GM12873 (cell line): ENCODE measurements at regions not wholly inside any gene's neighbourhood (a gene's known extent, or its start where the extent isn't known, plus 50 kb on each side); places are given as distances from the start of the nearest gene placed in this dataset.

Experiments
- CTCF ChIP-seq: IDR thresholded peaks from 2 replicates; pipeline ENCODE4 v1.5.1; 2012; ENCODE audit warnings: low read depth, mild to moderate bottlenecking, moderate library complexity, low read length, control low read depth; ENCODE audit not compliant: insufficient read depth; ENCODE audit errors: missing control alignments

- TF ChIP-seq CTCF, result no peak
These were observed 120.5 kb upstream of the FAT1 start for GRCh38 chr4:186844059-186844681.

- TF ChIP-seq CTCF, result no peak
These were observed 121.6 kb upstream of the FAT1 start for GRCh38 chr4:186845137-186845842.

GRCh38 chr4:186846426-186846825 is 122.8 kb upstream of the FAT1 start:
- no peak for TF ChIP-seq CTCF

- TF ChIP-seq CTCF, result no peak
These were observed 124.8 kb upstream of the FAT1 start for GRCh38 chr4:186848437-186848836.

GRCh38 chr4:186851291-186852072 is 127.8 kb upstream of the FAT1 start:
- TF ChIP-seq CTCF, result no peak

- TF ChIP-seq CTCF, result no peak
These were observed 128.4 kb upstream of the FAT1 start for GRCh38 chr4:186852073-186852420.

- no peak for TF ChIP-seq CTCF
These were observed 129.3 kb upstream of the FAT1 start for GRCh38 chr4:186852964-186853391.
